ENCODE measurements at regions not wholly inside any gene's neighbourhood (a gene's known extent, or its start where the extent isn't known, plus 50 kb on each side); places are given as distances from the start of the nearest gene placed in this dataset.

- no peak for DNase-seq
- Histone ChIP-seq H3K23ac (ENCODE audit: low read depth, low read length) (no peak overlapping the region), H4K5ac (ENCODE audit: low read depth, low read length) (no peak overlapping the region), H3K9ac (ENCODE audit: low read depth, low read length) (no peak overlapping the region), H4K20me1 (ENCODE audit: insufficient read depth, low read length) (no peaks in the 10 kb centered on the region), H4K91ac (ENCODE audit: insufficient read depth, low read depth, low read length) (no peak overlapping the region), H2BK20ac (ENCODE audit: low read depth, low read length) (no peak overlapping the region), H2BK5ac (ENCODE audit: low read depth, low read length, poor library complexity, severe bottlenecking) (no peak overlapping the region), H3K36me3 (ENCODE audit: control insufficient read depth, insufficient read depth, low read length) (no peaks in the 10 kb centered on the region), H3K9me1 (ENCODE audit: insufficient read depth, low read length) (no peaks in the 10 kb centered on the region), H3K79me1 (ENCODE audit: low read depth in 1 of 2, low read length in 2 of 2) (no peaks in the 10 kb centered on the region), H3K27ac (ENCODE audit: insufficient read depth, low read length) (no peak overlapping the region), H3K4me1 (ENCODE audit: control insufficient read depth, insufficient read depth, low read length) (no peaks in the 10 kb centered on the region), H4K8ac (ENCODE audit: low read depth in 2 of 2, low read length in 2 of 2) (no peak overlapping the region), H3K4ac (ENCODE audit: low read depth, low read length) (no peak overlapping the region), H2AK5ac (ENCODE audit: low read depth, low read length) (no peak overlapping the region), H3K18ac (ENCODE audit: low read depth, low read length) (no peak overlapping the region), H3K56ac (ENCODE audit: extremely low read depth, insufficient read depth, low read length) (no peak overlapping the region), H2AK9ac (replicated peaks; ENCODE audit: low read depth, low read length, poor library complexity) (no peak overlapping the region), H3K4me3 (ENCODE audit: insufficient read depth, low read depth, low read length) (no peak overlapping the region), H3K4me2 (ENCODE audit: low read depth, low read length) (no peak overlapping the region), H2AFZ (replicated peaks; ENCODE audit: low read length, poor library complexity) (no peak overlapping the region), H3K27me3 (ENCODE audit: control insufficient read depth, insufficient read depth, low read length) (peaks cover 4% of the 10 kb centered on the region; the same call in 1 of the 2 replicates), H3K9me3 (ENCODE audit: control insufficient read depth, insufficient read depth, low read length) (no peaks in the 10 kb centered on the region), H2BK120ac (ENCODE audit: low read depth, low read length) (no peak overlapping the region), H2BK15ac (ENCODE audit: low read depth, low read length) (no peak overlapping the region), H3K14ac (replicated peaks; ENCODE audit: low read depth, low read length) (no peak overlapping the region)
- ChIA-PET POLR2A (ENCODE audit: unreplicated experiment) (no interaction called here), CTCF (interaction anchor here (0.7 kb wide), 1 partner anchor 329 kb away, joined by 3 read pairs; no protein-coding TSS in a partner anchor)
- dilution Hi-C loops (cut with HindIII; ENCODE audit: low sequenced_read_pairs, unreplicated experiment): no loop called here
- TF ChIP-seq ELK1 (IDR thresholded peaks at IDR 0.05; ENCODE audit: borderline replicate concordance, low read depth, low read length): no peak
- TF ChIP-seq BHLHE40 (IDR thresholded peaks at IDR 0.05; ENCODE audit: low read depth, low read length): no peak
- TF ChIP-seq POLR2A (IDR thresholded peaks at IDR 0.05; ENCODE audit: low read depth, low read length): no peak
- no peak for TF ChIP-seq NFE2L2 (IDR thresholded peaks at IDR 0.05; ENCODE audit: low read depth, low read length)
- TF ChIP-seq MXI1 (IDR thresholded peaks at IDR 0.05; ENCODE audit: borderline replicate concordance, low read depth, low read length): no peak
- TF ChIP-seq CEBPB (IDR thresholded peaks at IDR 0.05; ENCODE audit: low read depth, low read length): no peak
- no peak for TF ChIP-seq MAFK (IDR thresholded peaks at IDR 0.05; ENCODE audit: low read depth, low read length)
- TF ChIP-seq, protein P1, sequence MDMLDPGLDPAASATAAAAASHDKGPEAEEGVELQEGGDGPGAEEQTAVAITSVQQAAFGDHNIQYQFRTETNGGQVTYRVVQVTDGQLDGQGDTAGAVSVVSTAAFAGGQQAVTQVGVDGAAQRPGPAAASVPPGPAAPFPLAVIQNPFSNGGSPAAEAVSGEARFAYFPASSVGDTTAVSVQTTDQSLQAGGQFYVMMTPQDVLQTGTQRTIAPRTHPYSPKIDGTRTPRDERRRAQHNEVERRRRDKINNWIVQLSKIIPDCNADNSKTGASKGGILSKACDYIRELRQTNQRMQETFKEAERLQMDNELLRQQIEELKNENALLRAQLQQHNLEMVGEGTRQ (IDR thresholded peaks at IDR 0.05; ENCODE audit: low read depth, low read length): no peak
- TF ChIP-seq MAZ (IDR thresholded peaks at IDR 0.05; ENCODE audit: borderline replicate concordance, low read depth, low read length): no peak
- no peak for TF ChIP-seq RCOR1 (IDR thresholded peaks at IDR 0.05; ENCODE audit: insufficient replicate concordance, low read length)
- TF ChIP-seq CTCF (conservative IDR thresholded peaks at IDR 0.05; ENCODE audit: low read depth, low read length): no peak
- no peak for TF ChIP-seq RFX5 (IDR thresholded peaks at IDR 0.05; ENCODE audit: low read depth, low read length)
- TF ChIP-seq RAD21 (IDR thresholded peaks at IDR 0.05; ENCODE audit: low read length): no peak
- TF ChIP-seq FOS (IDR thresholded peaks at IDR 0.05; ENCODE audit: low read depth, low read length): no peak
- no peak for TF ChIP-seq SMC3 (IDR thresholded peaks at IDR 0.05; ENCODE audit: low read depth, low read length)
- TF ChIP-seq CHD1 (IDR thresholded peaks at IDR 0.05; ENCODE audit: low read depth, low read length): no peak
- no peak for ATAC-seq (ENCODE audit: low read depth)
- intact Hi-C loops (cut with micrococcal nuclease): no loop called here
- no TSS peak for BruUV-seq (replicated peaks)
- in situ Hi-C loops (cut with MboI; ENCODE audit: low sequenced_read_pairs): no loop called here
- no CpG with 5 or more reads among the region's 2 CpGs for WGBS, 2 experiments (ENCODE audit: extremely low coverage in 2 of 2, insufficient read length in 1 of 2)
Observed at GRCh38 chr7:106802589-106802988, 62.5 kb upstream of the PIK3CG start.
